GM18507 (cell line): ENCODE measurements at regions not wholly inside any gene's neighbourhood (a gene's known extent, or its start where the extent isn't known, plus 50 kb on each side); places are given as distances from the start of the nearest gene placed in this dataset.
A peak's percentile ranks its signal among the peaks of the same experiment; 100 is the strongest.

Source experiments
- DNase-seq: peaks from one replicate; pipeline ENCODE4 v3.0.0; 2011; ENCODE audit warnings: low read depth; ENCODE audit not compliant: insufficient read length; ENCODE audit errors: extremely low spot score
- FAIRE-seq: peaks from 2 replicates; lab custom pipeline; 2011; peaks lifted over from hg19 to GRCh38; lab: Jason Lieb, UNC

- DNase-seq (no peak), FAIRE-seq (no peak)
Observed at GRCh38 chr12:31872831-31873604, 86.2 kb upstream of the RESF1 start.

DNA sequence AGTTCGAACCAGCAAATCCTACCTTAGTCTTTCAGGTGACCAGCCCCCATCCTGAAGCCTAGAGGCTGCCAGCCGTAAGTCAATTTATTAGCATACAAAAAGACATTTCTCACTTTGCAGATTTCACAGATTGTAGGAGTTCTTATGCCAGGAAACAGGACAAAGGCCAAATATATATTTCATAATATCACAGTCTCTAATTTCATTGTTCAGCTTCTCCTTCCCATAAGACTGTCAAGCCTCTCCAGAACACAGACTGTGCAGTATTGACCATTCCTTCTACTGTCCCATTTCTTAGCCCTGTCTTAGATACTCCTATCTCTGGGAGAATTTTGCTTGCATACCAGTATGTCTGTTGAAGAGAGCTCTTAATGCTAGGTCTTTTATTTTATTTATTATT, 89.2 kb upstream of the RESF1 start:
- FAIRE-seq (no peak), DNase-seq (no peak)

DNA sequence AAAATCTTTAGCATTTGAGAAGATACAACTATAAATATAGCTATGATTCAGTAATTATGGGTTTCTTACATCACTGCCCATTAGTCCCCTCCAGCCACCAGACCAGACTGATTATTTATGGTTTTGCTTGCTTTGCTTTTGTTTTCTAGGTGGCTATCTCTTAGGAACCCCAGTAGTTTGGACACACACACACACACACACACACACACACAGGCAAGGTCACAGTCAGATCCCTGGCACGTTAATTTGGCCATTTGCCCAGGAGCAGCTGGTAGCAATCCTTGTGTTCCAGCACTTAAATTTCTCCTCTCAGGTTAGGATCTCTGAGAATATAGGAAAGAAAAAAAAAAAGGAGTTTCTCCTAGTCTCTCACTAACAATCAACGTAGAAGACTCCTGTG, 90.2 kb upstream of the RESF1 start:
- FAIRE-seq: no peak
- no peak for DNase-seq

DNA sequence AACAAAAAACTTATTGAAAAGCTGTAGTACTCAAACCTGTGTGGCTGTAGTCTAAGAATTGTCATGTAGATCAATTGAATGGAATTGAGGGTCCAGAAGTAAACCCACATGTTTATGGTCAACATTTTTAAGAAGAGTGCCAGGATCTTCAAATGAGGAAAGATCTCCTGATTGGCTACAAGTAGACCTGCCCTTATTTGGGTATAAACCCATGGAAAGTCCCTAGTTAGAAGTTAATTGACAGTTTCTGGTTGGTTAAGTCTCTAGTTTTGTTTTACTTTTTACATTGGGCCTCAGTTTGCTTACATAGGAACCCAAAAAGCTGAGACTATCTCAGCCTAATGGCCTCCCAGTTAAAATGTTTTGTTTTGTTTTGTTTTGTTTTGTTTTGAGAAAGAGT, 91.9 kb upstream of the RESF1 start:
- no peak for DNase-seq
- FAIRE-seq: peak; percentile 31

- no peak for FAIRE-seq
- DNase-seq: no peak
Observed at GRCh38 chr12:31866523-31866922, 92.7 kb upstream of the RESF1 start.

- no peak for DNase-seq
- no peak for FAIRE-seq
Observed at GRCh38 chr12:31865023-31865422, 94.2 kb upstream of the RESF1 start.

GRCh38 chr12:31861360-31861759, 97.9 kb upstream of the RESF1 start:
- no peak for FAIRE-seq
- no peak for DNase-seq

DNA sequence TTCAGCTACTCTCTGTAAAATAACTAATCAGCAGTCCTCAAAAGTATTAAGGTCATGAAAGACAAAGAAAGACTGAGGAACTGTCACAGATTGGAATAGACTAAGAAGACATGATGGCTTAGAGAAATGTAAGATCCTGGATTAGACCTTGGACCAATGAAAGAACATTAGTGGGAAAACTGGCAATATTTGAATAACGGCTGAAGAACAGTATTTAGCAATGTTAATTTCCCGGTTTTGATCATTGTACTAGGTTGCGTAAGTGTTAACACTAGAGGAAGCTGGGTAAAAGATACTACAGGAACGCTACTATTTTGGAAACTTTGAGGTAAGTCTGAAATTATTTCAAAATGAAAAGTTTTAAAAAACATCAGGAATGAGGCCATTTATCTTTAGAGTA, 98.8 kb upstream of the RESF1 start:
- FAIRE-seq (no peak), DNase-seq (no peak)

- FAIRE-seq (peak; percentile 94), DNase-seq (no peak)
Observed at GRCh38 chr12:31859232-31859977, 99.8 kb upstream of the RESF1 start.

- FAIRE-seq (no peak), DNase-seq (no peak)
Observed at GRCh38 chr12:31855427-31855826, 103.8 kb upstream of the RESF1 start.

- no peak for FAIRE-seq
- no peak for DNase-seq
Observed at GRCh38 chr12:31853977-31854376, 105.2 kb upstream of the RESF1 start.

DNA sequence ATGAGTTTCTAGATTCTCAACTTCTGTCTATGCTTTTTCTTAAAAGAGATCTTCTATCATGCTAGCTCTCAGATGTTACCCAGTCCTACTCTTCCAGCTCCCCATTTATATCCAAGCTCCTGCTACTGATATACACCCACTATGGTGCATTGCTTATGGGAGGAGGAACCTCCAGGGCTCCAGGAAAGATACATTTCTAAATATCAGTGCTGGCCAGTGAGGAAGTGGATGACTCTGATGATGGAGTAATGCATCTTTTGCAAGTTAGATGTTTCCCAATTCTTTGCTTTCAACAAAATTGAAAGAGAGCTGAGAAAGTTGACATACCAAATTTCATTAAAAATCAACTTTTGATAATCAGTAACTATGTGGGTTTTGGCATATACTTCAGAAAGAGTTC, 105.7 kb upstream of the RESF1 start:
- DNase-seq (no peak), FAIRE-seq (no peak)

DNA sequence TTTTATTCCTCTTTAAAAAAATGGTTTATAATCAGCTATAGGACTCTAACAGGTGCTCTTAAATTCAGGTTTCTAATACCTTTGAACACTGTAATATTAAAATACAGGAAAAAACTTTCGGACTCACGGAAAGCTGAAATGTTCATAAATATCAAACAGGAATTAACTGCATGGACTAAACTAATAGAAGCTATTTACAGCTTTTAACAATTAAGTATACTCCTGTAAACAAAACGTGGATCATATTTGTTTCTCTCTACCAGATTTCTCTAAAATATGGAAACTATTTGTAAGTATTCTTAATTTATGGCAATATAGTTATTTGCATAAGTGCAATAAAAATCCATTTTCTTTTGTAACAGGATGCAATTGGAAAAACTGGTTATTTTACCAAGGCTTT, 108.9 kb upstream of the RESF1 start:
- DNase-seq (no peak), FAIRE-seq (no peak)

DNA sequence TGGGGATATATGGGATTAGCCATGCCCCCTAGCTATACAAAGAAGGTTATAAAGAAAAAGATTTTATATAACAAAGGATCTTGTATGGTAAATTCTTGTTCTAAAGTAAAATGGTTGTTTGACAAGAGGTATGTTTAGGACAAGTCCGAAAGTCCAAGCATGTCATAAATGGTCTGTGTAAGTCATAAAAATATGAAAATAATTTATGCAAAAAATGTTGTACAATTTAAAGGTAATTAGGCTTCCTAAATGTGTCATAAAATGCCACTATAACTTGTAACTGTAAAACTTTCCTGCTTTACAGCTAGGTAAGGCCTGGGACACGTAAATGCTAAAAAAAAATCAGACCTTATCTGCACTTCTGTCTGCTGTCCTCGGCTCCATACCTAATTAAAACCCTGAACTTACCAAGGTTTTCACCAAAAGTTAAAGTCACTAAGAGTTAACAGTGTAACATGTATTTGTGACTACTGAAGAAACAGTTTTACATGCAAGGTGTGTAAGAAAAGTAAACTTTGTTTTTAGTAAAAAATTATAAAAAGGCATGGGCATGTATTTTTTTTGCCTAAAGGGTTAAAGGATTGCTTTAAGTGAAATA, 110.0 kb upstream of the RESF1 start:
- FAIRE-seq (no peak), DNase-seq (no peak)

DNA sequence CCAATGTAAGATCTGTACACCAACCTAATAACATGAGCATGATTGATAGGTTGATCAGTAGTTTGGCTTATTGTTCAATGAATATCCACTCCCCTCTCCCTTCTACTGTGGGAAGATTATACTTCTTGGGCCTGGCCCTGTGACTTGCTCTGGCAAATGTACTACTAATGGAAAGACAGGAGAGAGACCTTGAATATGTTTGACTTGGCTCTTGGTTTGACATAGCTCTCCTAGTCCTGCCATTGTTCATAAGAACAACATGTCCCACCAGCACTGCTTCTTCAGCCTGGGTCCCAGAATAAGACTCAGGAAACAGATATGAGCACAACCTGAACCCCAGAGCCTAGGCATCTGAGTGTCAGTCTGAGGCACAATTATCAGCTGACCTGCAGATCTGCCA, 112.8 kb upstream of the RESF1 start:
- DNase-seq (no peak), FAIRE-seq (no peak)

DNA sequence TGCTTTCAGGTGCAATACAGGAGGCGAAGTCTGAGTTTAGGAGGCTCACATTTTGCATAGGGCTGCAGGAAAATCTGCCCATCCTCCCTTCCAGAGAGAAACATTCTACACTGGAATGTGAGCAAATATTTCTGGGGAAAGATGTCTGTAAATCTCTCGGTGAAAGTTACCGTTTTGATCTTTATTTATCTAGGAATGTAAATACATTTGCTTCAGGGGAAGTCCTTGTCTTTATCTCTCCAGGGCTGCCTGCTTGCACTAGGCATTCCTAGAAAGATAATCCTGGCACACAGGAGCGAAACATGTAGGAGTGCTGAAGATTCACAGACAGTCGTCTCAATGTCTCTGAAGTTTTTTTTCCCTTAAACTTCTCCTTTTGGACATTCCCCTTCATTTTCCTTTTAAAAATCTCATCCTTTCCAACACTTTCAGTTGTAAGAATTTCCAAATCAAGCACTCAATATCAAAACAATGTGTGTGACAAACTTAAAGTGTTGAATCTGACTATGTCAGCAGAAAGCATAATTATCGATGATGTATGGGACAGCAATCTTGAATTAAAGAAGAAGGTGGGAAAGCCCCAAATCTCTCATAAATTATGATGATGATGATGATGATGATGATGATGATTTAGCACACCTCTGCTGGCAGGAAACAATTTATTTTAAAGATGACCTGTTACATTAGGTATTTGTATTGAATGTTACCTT, 113.4 kb upstream of the RESF1 start:
- DNase-seq (no peak), FAIRE-seq (no peak)

- FAIRE-seq: no peak
Observed at GRCh38 chr12:31843398-31844095, 114.7 kb upstream of the AMN1 start.

GRCh38 chr12:31837913-31838312, 109.1 kb upstream of the AMN1 start:
- FAIRE-seq (no peak), DNase-seq (no peak)

More at GRCh38 chr12:31843398-31844095, 114.7 kb upstream of the AMN1 start:
- no peak for DNase-seq

GRCh38 chr12:31835276-31835882, 106.6 kb upstream of the AMN1 start:
- DNase-seq (no peak), FAIRE-seq (peak; percentile 45)
